GM13977 (cell line): ENCODE measurements at regions not wholly inside any gene's neighbourhood (a gene's known extent, or its start where the extent isn't known, plus 50 kb on each side); places are given as distances from the start of the nearest gene placed in this dataset.

Experiments
- DNase-seq: peaks from one replicate; pipeline ENCODE4 v3.0.0; 2012; ENCODE audit warnings: low spot score
- CTCF ChIP-seq: IDR thresholded peaks from 2 replicates; pipeline ENCODE4 v1.5.1; 2012; ENCODE audit warnings: mild to moderate bottlenecking, control low read depth; ENCODE audit not compliant: insufficient read depth; ENCODE audit errors: extremely low read depth, missing control alignments
- in situ Hi-C: fragments of 300-500 bp; cut with MboI; formaldehyde crosslinking; loops from one replicate; pipeline ENCODE4 v1.12.0; 2022; ENCODE audit warnings: low sequenced_read_pairs, low pct_unique_long_range_greater_than_20kb, mixed read lengths, inconsistent platforms; ENCODE audit not compliant: unreplicated experiment

DNA sequence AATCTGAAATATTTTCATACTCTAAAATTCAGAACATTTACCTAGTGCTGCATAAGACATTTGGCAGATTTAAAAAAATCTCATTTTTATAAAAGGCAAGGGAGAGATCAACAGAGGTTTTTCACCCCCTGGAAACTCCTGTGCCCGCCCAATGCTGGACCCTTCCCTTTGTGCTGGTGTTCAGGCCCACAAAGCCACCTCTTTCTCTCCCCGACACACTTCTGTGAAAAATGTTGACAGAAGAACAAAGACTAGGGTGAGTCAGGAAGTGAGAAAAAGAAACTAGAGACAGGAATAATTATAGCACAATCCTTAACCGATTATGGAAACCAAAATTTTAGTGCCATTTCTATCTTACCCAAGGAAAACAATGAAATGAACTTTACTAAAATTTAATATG, 197.7 kb upstream of the STXBP6 start:
- in situ Hi-C loops: no loop called here
- no peak for DNase-seq
- TF ChIP-seq CTCF: no peak

DNA sequence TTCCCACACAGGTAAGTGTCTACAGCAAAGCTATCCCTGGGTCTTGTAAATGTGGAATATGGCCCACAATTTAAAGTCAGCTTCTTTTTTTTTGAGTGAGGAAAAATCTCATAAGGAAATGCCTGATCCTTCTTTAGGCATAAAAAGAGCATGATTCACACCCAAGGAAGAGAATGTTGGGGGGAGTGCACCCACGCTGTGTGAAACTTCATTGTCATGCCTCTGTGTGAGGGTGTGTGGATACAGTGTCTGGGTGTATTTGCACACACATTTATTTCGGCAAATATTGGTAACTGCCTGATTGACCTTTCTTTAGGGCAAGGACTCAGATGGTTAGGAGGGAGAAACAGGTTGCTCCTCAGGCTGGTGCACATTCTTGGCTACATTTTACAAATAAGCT, 196.8 kb upstream of the STXBP6 start:
- in situ Hi-C loops: no loop called here

DNA sequence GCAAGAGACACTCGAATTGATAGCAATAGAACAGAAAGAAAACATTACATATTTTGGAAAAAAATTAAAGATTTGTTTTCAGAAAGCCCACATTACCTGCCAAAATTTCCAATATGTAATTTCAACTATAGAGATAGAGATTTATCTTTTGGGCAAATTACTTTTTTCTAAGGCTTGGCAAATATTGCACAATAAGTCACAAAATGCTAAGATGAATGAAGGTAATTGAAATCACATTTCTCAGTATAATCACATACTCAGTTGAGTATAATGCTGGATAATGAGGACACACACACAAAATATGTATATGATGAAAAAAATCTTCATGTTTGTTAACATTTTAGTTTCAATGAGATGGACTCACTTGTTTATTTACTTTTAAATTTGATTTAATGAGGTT, 189.2 kb upstream of the STXBP6 start:
- DNase-seq: no peak
- TF ChIP-seq CTCF: no peak
- in situ Hi-C loops: no loop called here

More for the DNA sequence above, 196.8 kb upstream of the STXBP6 start:
- TF ChIP-seq CTCF: no peak
- no peak for DNase-seq

DNA sequence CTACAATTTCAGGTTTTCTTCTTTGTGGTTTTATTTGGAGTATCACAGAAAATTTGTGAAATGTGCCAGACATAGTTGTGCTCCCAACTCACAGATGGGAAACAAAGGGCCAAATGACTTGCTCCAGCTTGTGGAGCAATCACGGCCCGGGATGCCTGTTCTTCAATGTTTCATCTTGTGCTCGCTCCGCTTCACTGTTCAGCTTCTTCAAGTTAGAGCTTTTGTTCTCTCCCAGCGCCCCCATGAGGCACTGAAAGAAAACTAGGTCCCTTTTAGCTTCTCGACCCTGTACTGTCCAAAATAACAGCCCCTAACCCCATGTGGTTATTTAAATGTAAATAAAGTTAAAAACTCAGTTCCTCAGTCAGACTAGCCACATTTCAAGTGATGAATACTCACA, 187.9 kb upstream of the STXBP6 start:
- peak; percentile 5 for TF ChIP-seq CTCF
- in situ Hi-C loops: no loop called here
- no peak for DNase-seq

GRCh38 chr14:25233613-25234012, 183.7 kb upstream of the STXBP6 start:
- no peak for TF ChIP-seq CTCF
- no peak for DNase-seq
- in situ Hi-C loops: no loop called here

DNA sequence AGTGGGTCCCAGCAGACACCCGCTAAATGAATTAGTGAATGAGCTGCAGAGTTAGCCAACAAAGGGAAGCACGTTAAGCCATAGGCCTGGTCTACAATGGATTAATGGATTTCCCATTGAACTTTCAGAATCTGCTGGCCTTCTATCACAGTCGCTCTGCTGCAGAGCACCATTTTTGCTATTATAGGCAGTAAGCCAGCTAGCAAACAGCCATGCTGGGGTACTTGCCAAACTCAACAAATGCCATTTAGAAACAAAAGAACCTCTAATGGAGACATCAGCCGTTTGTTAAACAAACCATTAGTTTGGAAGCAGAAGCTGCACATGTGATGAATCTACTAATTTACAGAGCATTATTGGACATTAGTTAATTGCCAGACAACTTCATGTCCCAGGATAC, 181.1 kb upstream of the STXBP6 start:
- no peak for TF ChIP-seq CTCF
- no peak for DNase-seq
- in situ Hi-C loops: no loop called here

DNA sequence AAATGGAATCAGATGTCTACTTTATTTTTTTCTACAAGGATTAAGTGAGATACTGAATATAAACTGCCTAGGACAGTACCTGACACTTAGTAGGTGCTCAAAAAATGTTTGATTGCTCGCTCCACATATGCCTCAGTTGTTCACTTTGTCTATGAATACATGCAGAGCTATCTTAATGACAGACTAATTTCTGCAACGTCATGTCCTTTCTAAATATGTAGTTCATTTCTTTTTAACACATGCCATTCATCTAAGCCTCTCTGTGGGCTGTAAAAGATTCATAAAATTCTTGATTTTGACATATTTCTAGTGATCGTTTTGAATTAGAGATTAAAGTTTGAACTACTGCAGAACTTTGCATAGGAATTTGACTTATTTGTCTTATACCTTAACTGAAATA, 176.3 kb upstream of the STXBP6 start:
- in situ Hi-C loops: no loop called here
- TF ChIP-seq CTCF: no peak
- DNase-seq: no peak
